Inferior parietal cortex (tissue), 1 donor: ENCODE measurements at regions not wholly inside any gene's neighbourhood (a gene's known extent, or its start where the extent isn't known, plus 50 kb on each side); places are given as distances from the start of the nearest gene placed in this dataset.

Experiments used
- DNase-seq: peaks from one replicate; pipeline ENCODE4 v3.0.0-alpha.2; 2016; ENCODE audit errors: extremely low spot score

DNA sequence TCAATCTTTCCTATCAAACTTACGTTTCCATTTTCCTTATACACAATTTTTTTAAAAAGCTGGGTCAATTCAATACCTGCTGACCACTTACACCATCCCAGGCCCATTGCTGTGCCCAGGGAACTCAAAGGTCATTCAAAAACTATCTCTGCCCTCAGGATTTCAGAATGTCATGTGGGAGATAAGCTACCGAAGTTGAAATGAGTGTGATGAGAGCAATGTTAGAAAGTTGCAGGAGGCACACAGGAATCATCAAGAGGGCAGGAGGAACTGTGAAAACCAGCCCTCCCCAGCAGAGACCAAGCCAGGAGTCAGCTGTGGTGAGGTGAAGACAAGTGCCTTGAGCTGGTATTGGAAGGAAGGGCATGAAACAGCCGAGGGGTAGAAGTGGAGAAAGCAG lies 195.9 kb downstream of the HS3ST3A1 start:
- DNase-seq, result no peak

DNA sequence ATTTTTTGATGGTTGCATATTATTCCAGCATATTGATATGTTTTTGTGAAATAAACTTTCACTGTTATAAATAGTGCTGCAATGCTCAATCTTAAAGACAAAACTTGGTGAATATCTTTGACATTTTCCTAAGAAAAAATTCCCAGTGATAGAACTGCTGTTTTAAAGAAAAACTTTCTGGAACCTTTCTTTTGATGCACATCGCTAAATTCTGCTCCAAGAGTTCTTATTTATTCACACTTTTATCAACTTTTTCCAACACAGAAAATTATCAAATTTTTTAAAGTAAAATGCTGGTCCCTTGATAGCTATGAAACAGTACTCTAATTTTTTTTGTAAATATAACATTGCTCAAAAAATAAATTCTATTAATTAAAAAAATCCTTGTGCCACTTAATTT lies 196.6 kb downstream of the HS3ST3A1 start:
- no peak for DNase-seq

- no peak for DNase-seq
Measured at GRCh38 chr17:13403982-13404946, 197.5 kb downstream of the HS3ST3A1 start.

- no peak for DNase-seq
Measured at GRCh38 chr17:13400491-13400890, 201.2 kb downstream of the HS3ST3A1 start.

- no peak for DNase-seq
Measured at GRCh38 chr17:13398853-13399252, 202.9 kb downstream of the HS3ST3A1 start.

- DNase-seq, result no peak
Measured at GRCh38 chr17:13398091-13398490, 203.6 kb downstream of the HS3ST3A1 start.

- DNase-seq, result no peak
Measured at GRCh38 chr17:13395862-13396261, 205.9 kb downstream of the HS3ST3A1 start.

- no peak for DNase-seq
Measured at GRCh38 chr17:13395346-13395745, 206.4 kb downstream of the HS3ST3A1 start.

DNA sequence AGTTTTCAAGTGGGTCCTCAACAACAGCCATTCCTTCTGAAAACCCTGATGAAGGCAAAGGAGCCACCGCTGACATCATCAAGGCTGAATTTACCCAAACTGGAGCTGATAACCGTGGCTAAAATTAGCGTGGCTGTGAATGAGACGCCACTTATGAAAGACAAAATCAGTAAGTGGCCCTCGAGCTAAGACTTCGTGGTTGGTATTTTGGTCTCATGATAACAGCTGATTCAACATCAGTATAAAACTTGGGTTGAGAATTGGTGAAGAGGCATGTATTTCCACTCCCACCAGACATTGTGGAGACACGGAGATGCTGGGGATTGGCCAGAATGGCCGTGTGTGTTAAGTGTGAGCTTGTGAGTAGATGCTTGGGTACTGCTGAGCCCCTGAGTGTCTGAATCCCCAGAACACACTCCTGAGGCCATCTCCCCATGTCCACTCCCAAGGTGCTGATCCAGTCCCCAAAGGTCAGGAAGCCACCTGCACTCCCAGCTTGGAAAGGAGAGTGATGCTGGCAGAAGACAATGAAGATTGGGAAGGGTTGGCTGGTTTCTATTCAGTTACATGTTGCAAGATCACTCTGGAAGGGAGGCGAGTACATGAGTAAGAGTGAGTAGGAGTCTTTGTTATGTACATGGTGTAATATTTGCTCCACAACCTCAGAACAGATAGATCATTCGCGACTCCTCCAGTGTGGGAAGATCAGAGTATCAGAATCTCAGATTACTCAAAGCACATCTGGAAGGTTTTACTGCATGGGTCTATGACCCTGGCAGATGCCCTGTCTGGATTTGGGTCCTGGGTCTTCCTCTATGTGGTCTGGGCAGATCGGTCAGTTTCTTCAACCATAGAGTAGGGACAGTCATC lies 207.7 kb downstream of the HS3ST3A1 start:
- DNase-seq, result no peak

- DNase-seq, result no peak
Measured at GRCh38 chr17:13387952-13388351, 213.8 kb downstream of the HS3ST3A1 start.

DNA sequence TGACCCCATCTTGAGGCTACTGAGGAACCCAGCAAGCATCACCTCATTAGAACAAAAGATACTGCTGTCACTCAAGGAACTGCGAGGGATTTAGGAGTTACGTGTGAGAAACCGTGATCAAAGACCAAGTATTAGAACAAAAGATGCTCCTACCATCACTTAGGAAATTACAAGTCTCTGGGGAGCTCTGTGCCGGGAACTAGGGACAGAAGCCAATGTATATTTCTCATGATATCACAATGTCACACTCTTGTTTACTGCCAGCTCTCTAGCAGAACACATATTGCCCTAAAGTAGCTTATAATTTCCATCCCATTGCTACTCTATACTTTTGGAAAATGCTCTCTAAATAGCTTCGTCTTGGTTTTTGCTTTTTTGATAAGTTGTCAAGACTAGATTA lies 214.5 kb downstream of the HS3ST3A1 start:
- DNase-seq, result no peak

DNA sequence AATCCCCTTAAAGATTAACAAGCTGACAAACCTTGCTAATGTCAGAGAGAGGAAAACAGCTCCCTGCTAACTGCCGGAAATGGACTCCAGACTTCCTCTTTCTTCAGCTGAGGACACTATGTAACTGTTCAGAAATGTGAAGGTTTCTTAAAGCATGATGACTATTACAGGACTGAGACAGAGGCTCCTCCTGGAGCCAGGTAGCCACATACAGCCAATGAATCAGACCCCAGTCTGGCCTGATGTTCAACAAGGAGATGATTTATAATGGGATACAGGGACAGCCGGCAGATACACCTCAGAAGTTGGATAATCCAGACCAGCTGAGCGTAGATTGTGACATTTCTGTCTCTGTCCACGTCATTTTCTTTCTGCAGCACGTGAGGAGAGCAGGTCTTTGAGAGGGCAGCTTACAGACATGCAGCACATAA lies 216.2 kb downstream of the HS3ST3A1 start:
- no peak for DNase-seq

GRCh38 chr17:13384626-13385025 lies 217.1 kb downstream of the HS3ST3A1 start:
- no peak for DNase-seq

GRCh38 chr17:13378361-13378760 lies 223.4 kb downstream of the HS3ST3A1 start:
- no peak for DNase-seq

GRCh38 chr17:13374203-13375143 lies 227.3 kb downstream of the HS3ST3A1 start:
- peak; percentile 15 for DNase-seq

GRCh38 chr17:13372432-13372831 lies 229.3 kb downstream of the HS3ST3A1 start:
- DNase-seq, result no peak

DNA sequence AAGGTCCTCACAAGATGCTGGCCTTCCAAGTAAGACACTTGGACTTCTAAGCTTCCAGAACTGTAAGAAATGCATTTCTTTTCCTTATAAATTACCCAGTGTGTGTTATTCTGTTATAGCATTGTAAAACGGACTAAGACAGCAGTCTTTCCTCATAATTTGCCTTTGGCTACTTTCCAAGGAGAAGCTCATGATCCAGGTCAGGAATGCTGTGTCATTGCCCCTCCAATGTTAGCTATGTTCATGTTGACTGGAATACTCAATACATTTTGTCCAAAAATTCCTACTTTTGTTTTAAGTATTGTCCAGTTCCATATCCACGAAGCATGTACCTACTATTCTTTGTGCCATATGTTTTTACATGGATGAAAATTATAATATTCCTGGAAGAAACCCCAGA lies 234.6 kb downstream of the HS3ST3A1 start:
- DNase-seq, result no peak

DNA sequence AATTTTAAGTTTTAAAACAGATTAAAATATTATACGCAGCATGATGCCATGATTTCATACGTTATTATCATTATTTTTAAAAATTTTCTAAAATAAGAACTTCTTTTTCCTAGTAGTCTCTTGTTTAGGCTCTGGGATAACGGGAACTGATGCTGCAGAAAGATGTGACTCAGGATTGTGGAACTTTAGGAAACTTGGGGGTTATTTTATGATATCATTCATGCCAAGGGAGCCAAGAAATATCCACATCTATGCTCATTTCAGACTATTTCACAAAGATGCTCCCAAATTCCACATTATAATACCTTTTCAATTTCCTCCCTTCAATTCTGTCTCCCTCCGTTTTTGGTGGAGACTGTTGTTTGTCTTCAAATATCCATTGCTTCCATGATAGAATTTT lies 236.4 kb downstream of the HS3ST3A1 start:
- no peak for DNase-seq

GRCh38 chr17:13363771-13364170 lies 238.0 kb downstream of the HS3ST3A1 start:
- DNase-seq, result no peak

- DNase-seq, result no peak
Measured at GRCh38 chr17:13362341-13363122, 239.2 kb downstream of the HS3ST3A1 start.

DNA sequence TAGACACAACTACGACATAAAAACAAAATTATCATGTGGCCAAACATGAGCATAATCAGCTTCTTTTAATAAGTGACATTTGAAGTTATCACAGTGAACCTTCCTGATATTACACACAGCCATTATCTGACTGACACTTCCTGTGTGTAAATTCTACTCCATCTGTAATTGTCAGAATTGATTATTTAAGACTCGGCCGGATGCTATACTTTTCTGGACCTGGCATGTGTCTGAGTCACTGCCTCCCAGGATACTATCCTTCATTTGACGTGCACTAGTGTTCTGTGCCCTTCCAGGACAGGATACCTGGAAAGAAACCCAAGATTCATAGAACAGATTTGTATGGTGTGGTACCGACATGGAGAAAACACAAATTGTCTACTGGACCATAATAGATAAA lies 242.0 kb downstream of the HS3ST3A1 start:
- DNase-seq, result no peak
